HEK293 (cell line): ENCODE measurements at regions not wholly inside any gene's neighbourhood (a gene's known extent, or its start where the extent isn't known, plus 50 kb on each side); places are given as distances from the start of the nearest gene placed in this dataset.

Experiments used
- HOXC10 ChIP-seq: sonication (generic); formaldehyde crosslinking; IDR thresholded peaks from 2 replicates; pipeline ENCODE4 v1.8.1; 2023; ENCODE audit warnings: mild to moderate bottlenecking, missing genetic modification reagents
- ZNF274 ChIP-seq, 2 experiments: fragments of 200-500 bp in 1 of 2; fragments of 450-650 bp in 1 of 2; sonication (Bioruptor generic) in 1 of 2; formaldehyde crosslinking in 1 of 2; IDR thresholded peaks; 2 replicates each; pipeline versions ENCODE4 v1.5.1 to v1.6.1; 2014 to 2016; ENCODE audit warnings: borderline replicate concordance in 1 of 2, inconsistent platforms in 1 of 2, low read length in 1 of 2, missing biosample characterization in 1 of 2, missing genetic modification characterization in 1 of 2
- TF ChIP-seq, protein P1 (sequence below): fragments of 450-650 bp; formaldehyde crosslinking; IDR thresholded peaks from 2 replicates; pipeline ENCODE4 v1.5.1; 2016; ENCODE audit warnings: missing biosample characterization, missing genetic modification characterization
- TF ChIP-seq, protein P2 (sequence below): fragments of 450-650 bp; formaldehyde crosslinking; IDR thresholded peaks from 2 replicates; pipeline ENCODE4 v1.5.1; 2016; ENCODE audit warnings: missing biosample characterization, missing genetic modification characterization
- TF ChIP-seq, protein P3 (sequence below): sonication (generic); formaldehyde crosslinking; IDR thresholded peaks from 2 replicates; pipeline ENCODE4 v1.8.1; 2022; ENCODE audit warnings: mild to moderate bottlenecking, moderate library complexity, missing genetic modification reagents
- TF ChIP-seq, protein P4 (sequence below): fragments of 450-650 bp; formaldehyde crosslinking; IDR thresholded peaks from 2 replicates; pipeline ENCODE4 v1.5.1; 2016; ENCODE audit warnings: missing biosample characterization, missing genetic modification characterization

DNA sequence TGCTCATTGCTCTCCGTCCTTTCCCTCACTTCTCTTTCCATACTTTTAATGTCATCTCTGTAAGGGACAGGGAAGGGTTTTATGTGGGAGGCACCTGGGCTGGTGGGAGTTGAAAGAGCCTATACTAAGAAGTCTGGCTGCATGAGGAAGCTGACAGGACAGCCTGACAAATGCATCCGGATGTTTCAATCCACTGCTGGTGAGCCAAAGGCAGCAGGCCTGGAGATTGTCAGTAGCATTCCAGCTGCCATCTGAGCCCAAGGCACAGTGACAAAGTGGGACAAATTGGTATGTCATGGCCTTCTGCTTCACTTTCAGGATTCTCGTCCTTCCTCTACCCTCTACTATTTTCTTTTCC lies 218.4 kb downstream of the STK31 start:
- TF ChIP-seq, protein P1, sequence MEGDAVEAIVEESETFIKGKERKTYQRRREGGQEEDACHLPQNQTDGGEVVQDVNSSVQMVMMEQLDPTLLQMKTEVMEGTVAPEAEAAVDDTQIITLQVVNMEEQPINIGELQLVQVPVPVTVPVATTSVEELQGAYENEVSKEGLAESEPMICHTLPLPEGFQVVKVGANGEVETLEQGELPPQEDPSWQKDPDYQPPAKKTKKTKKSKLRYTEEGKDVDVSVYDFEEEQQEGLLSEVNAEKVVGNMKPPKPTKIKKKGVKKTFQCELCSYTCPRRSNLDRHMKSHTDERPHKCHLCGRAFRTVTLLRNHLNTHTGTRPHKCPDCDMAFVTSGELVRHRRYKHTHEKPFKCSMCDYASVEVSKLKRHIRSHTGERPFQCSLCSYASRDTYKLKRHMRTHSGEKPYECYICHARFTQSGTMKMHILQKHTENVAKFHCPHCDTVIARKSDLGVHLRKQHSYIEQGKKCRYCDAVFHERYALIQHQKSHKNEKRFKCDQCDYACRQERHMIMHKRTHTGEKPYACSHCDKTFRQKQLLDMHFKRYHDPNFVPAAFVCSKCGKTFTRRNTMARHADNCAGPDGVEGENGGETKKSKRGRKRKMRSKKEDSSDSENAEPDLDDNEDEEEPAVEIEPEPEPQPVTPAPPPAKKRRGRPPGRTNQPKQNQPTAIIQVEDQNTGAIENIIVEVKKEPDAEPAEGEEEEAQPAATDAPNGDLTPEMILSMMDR (tag by site-specific recombination): no peak
- TF ChIP-seq HOXC10 (CRISPR knock-in tag) (no peak), ZNF274 (IDR thresholded peaks at IDR 0.05; ENCODE audit: low read length) (no peak), ZNF274 (tag by site-specific recombination; IDR thresholded peaks at IDR 0.05; ENCODE audit: borderline replicate concordance) (no peak)
- TF ChIP-seq, protein P2, sequence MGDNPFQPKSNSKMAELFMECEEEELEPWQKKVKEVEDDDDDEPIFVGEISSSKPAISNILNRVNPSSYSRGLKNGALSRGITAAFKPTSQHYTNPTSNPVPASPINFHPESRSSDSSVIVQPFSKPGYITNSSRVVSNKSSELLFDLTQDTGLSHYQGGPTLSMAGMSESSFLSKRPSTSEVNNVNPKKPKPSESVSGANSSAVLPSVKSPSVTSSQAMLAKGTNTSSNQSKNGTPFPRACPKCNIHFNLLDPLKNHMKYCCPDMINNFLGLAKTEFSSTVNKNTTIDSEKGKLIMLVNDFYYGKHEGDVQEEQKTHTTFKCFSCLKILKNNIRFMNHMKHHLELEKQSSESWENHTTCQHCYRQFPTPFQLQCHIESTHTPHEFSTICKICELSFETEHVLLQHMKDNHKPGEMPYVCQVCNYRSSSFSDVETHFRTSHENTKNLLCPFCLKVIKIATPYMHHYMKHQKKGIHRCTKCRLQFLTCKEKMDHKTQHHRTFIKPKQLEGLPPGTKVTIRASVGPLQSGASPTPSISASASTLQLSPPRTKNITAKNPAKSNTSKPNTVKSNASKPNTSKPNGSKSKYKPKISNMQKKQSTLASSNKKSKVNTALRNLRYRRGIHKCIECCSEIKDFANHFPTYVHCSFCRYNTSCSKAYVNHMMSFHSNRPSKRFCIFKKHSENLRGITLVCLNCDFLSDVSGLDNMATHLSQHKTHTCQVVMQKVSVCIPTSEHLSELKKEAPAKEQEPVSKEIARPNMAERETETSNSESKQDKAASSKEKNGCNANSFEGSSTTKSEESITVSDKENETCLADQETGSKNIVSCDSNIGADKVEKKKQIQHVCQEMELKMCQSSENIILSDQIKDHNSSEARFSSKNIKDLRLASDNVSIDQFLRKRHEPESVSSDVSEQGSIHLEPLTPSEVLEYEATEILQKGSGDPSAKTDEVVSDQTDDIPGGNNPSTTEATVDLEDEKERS (tag by site-specific recombination): no peak
- TF ChIP-seq, protein P3, sequence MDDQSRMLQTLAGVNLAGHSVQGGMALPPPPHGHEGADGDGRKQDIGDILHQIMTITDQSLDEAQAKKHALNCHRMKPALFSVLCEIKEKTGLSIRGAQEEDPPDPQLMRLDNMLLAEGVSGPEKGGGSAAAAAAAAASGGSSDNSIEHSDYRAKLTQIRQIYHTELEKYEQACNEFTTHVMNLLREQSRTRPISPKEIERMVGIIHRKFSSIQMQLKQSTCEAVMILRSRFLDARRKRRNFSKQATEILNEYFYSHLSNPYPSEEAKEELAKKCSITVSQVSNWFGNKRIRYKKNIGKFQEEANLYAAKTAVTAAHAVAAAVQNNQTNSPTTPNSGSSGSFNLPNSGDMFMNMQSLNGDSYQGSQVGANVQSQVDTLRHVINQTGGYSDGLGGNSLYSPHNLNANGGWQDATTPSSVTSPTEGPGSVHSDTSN (CRISPR knock-in tag): no peak
- TF ChIP-seq, protein P4, sequence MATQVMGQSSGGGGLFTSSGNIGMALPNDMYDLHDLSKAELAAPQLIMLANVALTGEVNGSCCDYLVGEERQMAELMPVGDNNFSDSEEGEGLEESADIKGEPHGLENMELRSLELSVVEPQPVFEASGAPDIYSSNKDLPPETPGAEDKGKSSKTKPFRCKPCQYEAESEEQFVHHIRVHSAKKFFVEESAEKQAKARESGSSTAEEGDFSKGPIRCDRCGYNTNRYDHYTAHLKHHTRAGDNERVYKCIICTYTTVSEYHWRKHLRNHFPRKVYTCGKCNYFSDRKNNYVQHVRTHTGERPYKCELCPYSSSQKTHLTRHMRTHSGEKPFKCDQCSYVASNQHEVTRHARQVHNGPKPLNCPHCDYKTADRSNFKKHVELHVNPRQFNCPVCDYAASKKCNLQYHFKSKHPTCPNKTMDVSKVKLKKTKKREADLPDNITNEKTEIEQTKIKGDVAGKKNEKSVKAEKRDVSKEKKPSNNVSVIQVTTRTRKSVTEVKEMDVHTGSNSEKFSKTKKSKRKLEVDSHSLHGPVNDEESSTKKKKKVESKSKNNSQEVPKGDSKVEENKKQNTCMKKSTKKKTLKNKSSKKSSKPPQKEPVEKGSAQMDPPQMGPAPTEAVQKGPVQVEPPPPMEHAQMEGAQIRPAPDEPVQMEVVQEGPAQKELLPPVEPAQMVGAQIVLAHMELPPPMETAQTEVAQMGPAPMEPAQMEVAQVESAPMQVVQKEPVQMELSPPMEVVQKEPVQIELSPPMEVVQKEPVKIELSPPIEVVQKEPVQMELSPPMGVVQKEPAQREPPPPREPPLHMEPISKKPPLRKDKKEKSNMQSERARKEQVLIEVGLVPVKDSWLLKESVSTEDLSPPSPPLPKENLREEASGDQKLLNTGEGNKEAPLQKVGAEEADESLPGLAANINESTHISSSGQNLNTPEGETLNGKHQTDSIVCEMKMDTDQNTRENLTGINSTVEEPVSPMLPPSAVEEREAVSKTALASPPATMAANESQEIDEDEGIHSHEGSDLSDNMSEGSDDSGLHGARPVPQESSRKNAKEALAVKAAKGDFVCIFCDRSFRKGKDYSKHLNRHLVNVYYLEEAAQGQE (tag by site-specific recombination): no peak
